GM21367 (cell line): ENCODE measurements at regions not wholly inside any gene's neighbourhood (a gene's known extent, or its start where the extent isn't known, plus 50 kb on each side); places are given as distances from the start of the nearest gene placed in this dataset.

Experiments
- ATAC-seq: cut with Tn5 transposase; IDR thresholded peaks from one replicate; pipeline ENCODE4 v1.9.1; 2021; ENCODE audit not compliant: unreplicated experiment

GRCh38 chr22:49155039-49155769 lies 672.5 kb downstream of the BRD1 start:
- ATAC-seq: no peak

GRCh38 chr22:49154433-49154832 lies 673.2 kb downstream of the BRD1 start:
- no peak for ATAC-seq

- no peak for ATAC-seq
Observed at GRCh38 chr22:49153921-49154320, 673.8 kb downstream of the BRD1 start.

- no peak for ATAC-seq
Observed at GRCh38 chr22:49152939-49153770, 674.5 kb downstream of the BRD1 start.

- ATAC-seq: no peak
Observed at GRCh38 chr22:49152127-49152938, 675.3 kb downstream of the BRD1 start.

- ATAC-seq: no peak
Observed at GRCh38 chr22:49151256-49152126, 676.2 kb downstream of the BRD1 start.

GRCh38 chr22:49150801-49151221 lies 676.9 kb downstream of the BRD1 start:
- ATAC-seq: no peak

GRCh38 chr22:49149721-49150608 lies 677.7 kb downstream of the BRD1 start:
- no peak for ATAC-seq

GRCh38 chr22:49148895-49149418 lies 678.7 kb downstream of the BRD1 start:
- no peak for ATAC-seq

GRCh38 chr22:49147617-49148175 lies 680.0 kb downstream of the BRD1 start:
- ATAC-seq: no peak

- no peak for ATAC-seq
Observed at GRCh38 chr22:49147171-49147570, 680.5 kb downstream of the BRD1 start.

- no peak for ATAC-seq
Observed at GRCh38 chr22:49146511-49146910, 681.2 kb downstream of the BRD1 start.

GRCh38 chr22:49143812-49144211 lies 683.9 kb downstream of the BRD1 start:
- ATAC-seq: no peak

GRCh38 chr22:49142891-49143290 lies 684.8 kb downstream of the BRD1 start:
- ATAC-seq: no peak

- ATAC-seq: no peak
Observed at GRCh38 chr22:49142296-49142695, 685.4 kb downstream of the BRD1 start.

- ATAC-seq: no peak
Observed at GRCh38 chr22:49141761-49142160, 685.9 kb downstream of the BRD1 start.

GRCh38 chr22:49140911-49141665 lies 686.6 kb downstream of the BRD1 start:
- ATAC-seq: no peak

- no peak for ATAC-seq
Observed at GRCh38 chr22:49139492-49140151, 688.1 kb downstream of the BRD1 start.
